Stromal cell of bone marrow (primary cell): ENCODE measurements at regions not wholly inside any gene's neighbourhood (a gene's known extent, or its start where the extent isn't known, plus 50 kb on each side); places are given as distances from the start of the nearest gene placed in this dataset.

Source experiments
- DNase-seq: peaks from one replicate; pipeline ENCODE4 v3.0.0-alpha.2; 2012; ENCODE audit warnings: low read depth

- no peak for DNase-seq
Measured at GRCh38 chr13:89602655-89603054, 1744.8 kb upstream of the MIR17HG start.

- no peak for DNase-seq
Measured at GRCh38 chr13:89603187-89603586, 1744.3 kb upstream of the MIR17HG start.

GRCh38 chr13:89609318-89609717 lies 1738.2 kb upstream of the MIR17HG start:
- DNase-seq: no peak

GRCh38 chr13:89610331-89610730 lies 1737.2 kb upstream of the MIR17HG start:
- DNase-seq: no peak

DNA sequence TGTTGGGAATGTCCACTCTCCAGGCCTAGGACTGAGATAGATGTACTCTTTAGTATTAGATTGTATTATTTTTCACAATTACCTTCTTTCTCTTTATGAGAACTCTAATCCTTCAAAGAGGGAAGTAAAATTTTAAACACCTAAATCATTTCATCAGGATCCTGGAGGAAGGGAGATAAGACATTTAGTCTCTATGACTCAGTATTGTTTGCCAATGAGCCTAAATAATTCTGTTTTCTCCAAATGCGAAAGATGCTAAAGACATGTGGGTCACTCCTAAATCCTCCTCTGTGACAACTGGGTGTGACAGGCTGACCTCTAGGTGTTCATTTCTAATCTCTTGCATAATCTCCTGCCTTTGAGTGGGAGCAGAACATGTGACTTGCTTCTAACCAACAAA lies 1736.6 kb upstream of the MIR17HG start:
- no peak for DNase-seq

GRCh38 chr13:89627996-89628395 lies 1719.5 kb upstream of the MIR17HG start:
- no peak for DNase-seq

DNA sequence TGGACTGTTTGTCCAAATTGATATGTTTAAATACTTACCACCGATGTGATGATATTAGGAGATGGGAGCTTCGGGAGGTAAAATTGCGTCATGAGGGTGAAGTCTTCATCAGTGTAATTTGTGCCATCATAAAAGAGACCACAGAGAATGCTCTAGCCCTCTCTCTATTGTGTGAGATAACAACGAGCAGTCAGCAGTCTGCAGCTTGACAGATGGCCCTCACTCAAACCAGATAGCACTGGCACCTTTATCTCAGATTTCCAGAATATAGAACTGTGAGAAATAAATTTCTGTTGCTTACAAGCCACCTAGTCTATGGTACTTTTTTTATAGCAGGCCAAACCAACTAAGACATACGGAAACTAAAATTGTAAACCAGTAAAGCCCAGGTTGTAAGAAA lies 1718.9 kb upstream of the MIR17HG start:
- DNase-seq: no peak

DNA sequence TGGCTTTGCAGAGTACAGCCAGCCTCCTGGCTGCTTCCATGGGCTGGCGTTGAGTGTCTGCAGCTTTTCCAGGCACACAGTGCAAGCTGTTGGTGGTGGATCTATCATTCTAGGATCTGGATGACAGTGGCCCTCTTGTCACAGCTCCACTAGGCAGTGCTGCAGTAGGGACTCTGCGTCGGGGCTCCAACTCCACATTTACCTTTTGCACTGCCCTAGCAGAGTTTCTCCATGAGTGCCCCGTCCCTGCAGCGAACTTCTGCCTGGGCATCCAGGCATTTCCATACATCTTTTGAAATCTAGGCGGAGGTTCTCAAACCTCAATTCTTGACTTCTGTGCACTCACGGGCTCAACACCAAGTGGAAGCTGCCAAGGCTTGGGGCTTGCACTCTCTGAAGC lies 1697.3 kb upstream of the MIR17HG start:
- DNase-seq: no peak

DNA sequence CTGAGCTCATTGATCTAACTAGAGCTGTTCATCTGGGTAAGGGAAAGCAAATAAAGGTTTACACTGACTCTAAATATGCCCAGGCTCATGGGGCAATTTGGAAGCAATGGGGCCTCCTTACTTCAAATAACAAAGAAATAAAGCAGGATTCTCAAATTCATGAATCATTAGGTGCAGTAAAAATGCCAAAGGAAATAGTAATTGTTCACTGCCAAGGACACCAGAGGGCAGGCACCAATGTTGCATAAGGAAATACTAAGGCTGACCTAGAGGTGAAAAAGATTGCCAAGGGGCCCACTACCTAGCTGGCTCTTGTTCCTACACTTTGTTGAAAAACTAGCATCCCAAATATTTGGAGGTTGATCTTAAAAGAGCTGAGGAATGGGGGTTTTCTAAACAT lies 1686.7 kb upstream of the MIR17HG start:
- DNase-seq: no peak

GRCh38 chr13:89673789-89674311 lies 1673.6 kb upstream of the MIR17HG start:
- DNase-seq: no peak

DNA sequence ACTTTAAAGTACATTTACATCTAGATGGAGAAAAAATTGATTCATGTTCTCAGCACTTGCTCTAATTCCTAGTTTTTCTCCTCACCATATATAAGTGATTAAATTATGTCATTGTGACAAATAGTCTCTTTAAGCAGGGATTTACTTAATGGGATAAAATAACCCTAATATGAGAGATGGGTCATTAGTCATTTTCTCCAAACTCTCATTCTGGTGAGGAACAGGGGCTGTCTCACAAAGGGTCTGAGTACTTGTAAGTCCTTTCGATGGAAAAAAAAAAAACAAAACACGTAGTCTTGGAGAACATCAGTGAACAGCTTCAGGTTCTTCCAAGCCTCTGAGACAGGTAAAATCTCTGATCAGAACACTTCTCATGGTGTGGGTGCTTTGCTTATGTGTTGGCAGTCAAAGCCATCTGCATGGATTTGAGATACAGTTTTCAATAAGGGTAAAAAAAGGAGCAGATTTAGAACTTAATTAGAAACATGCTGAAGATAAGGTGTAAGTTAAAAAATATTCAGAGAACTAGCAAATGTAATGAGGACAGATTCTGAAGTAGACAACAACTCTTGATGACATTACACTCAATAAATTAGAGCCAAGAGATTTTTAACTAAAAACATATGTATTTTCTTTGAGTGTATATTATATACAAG lies 1668.9 kb upstream of the MIR17HG start:
- no peak for DNase-seq

GRCh38 chr13:89684896-89685295 lies 1662.6 kb upstream of the MIR17HG start:
- no peak for DNase-seq

DNA sequence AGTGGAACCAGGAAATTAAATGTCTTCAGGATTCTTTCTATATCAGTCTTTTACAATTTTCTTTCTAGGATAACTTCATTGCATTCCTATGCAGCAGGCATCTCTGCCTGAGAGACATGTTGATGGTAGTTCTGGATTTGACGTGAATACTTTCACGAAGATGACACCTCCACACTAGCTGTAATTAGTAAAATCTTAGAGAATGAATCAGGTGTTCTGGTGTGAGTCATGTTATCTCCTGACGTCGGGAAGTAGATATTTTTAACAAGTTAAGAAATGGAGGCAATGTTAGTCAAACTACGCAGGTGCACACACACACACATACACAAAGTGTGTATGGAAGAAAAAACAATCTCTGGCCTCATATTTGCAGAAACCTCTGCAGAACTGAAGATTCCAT lies 1661.3 kb upstream of the MIR17HG start:
- DNase-seq: no peak

DNA sequence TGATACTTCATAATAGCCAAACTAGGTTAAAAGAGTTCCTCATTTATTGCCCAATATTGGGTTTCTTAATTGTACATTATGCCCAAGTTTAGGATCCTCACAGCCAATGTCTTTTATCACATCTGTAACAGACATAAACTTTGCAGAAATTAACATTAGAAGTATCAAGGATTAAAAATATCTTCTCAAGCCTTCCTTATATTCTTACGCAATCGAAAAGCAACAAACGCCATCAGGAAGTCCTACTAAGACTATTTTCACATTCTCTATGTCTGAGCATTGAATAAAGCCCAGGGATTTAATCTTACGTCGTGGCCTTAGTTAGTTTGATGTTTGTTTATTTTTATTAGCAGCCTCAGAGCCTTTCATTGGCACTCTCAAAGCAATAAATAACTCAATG lies 1660.4 kb upstream of the MIR17HG start:
- no peak for DNase-seq

- DNase-seq: no peak
Measured at GRCh38 chr13:89688918-89689317, 1658.6 kb upstream of the MIR17HG start.

GRCh38 chr13:89694451-89694850 lies 1653.0 kb upstream of the MIR17HG start:
- no peak for DNase-seq

GRCh38 chr13:89695343-89696257 lies 1651.9 kb upstream of the MIR17HG start:
- DNase-seq: no peak

GRCh38 chr13:89701913-89702312 lies 1645.6 kb upstream of the MIR17HG start:
- no peak for DNase-seq

DNA sequence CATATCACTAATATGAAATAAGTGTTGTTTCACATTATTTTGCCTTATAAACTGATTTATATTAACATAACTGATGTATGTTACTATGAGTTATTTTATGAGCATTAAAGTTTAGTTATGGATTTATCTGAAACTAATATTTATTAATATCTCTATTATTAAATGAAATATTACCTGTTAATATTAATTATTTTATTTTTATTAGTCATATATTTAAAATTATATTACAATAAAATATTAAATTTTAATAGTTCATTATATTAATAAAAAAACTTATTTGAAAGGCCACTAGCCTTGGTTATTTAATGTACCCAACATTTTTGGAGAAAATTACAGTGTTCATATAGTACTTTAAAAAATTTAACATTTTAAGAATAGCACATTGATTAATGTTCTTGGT lies 1643.4 kb upstream of the MIR17HG start:
- no peak for DNase-seq

- no peak for DNase-seq
Measured at GRCh38 chr13:89708013-89708412, 1639.5 kb upstream of the MIR17HG start.

DNA sequence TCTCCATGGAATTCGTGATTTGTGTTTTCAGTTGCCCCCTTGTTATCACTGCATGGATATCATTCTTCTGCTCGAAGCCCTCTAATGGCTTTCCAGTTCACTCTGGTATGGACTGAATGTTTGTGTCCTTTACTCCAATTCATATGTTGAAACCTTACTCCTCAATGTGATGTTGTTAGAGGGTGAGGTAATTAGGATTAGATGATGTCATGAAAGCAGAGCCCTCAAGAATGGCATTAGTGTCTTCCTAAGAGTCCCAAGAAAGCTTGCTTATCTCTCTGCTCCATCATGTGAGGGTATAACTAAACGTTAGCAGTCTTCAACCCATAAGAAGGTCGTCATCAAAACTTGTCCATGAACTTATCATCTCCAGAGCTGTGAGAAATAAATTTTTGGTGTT lies 1626.3 kb upstream of the MIR17HG start:
- no peak for DNase-seq

GRCh38 chr13:89726690-89727435 lies 1620.6 kb upstream of the MIR17HG start:
- no peak for DNase-seq

GRCh38 chr13:89733829-89734228 lies 1613.7 kb upstream of the MIR17HG start:
- DNase-seq: no peak
